CD14-positive monocyte (primary cell): ENCODE measurements at regions not wholly inside any gene's neighbourhood (a gene's known extent, or its start where the extent isn't known, plus 50 kb on each side); places are given as distances from the start of the nearest gene placed in this dataset.
A peak's percentile ranks its signal among the peaks of the same experiment; 100 is the strongest.

Source experiments
- DNase-seq, 3 donors: peaks; one replicate each; pipeline ENCODE4 v3.0.0-alpha.2; 2011 to 2022
- H2AFZ ChIP-seq: 2 replicates; pipeline ENCODE4 v1.6.0; 2012; ENCODE audit warnings: mild to moderate bottlenecking, low read depth, low read length, inconsistent platforms; ENCODE audit not compliant: insufficient read depth, poor library complexity, severe bottlenecking
- H3K27ac ChIP-seq, 2 donors: 1 replicate in 1 of 2; 2 replicates in 1 of 2; pipeline ENCODE4 v1.5.1; 2012 to 2013; ENCODE audit warnings: low read length in 2 of 2, control low read depth in 1 of 2, inconsistent platforms in 1 of 2, low read depth in 1 of 2, mild to moderate bottlenecking in 1 of 2
- H3K27me3 ChIP-seq, 2 donors: one replicate each; pipeline versions ENCODE4 v1.6.0 to v1.6.1; 2011 to 2013; ENCODE audit warnings: low read length in 2 of 2; ENCODE audit not compliant: control insufficient read depth in 2 of 2, insufficient read depth in 2 of 2
- H3K36me3 ChIP-seq, 2 donors: replicated peaks in 1 of 2; 1 replicate in 1 of 2; 2 replicates in 1 of 2; pipeline versions ENCODE4 v1.5.1 to v1.6.1; 2012 to 2013; ENCODE audit warnings: low read length in 2 of 2, control low read depth in 1 of 2, inconsistent platforms in 1 of 2, mild to moderate bottlenecking in 1 of 2; ENCODE audit not compliant: insufficient read depth in 2 of 2, control insufficient read depth in 1 of 2
- H3K4me1 ChIP-seq, 2 donors: 1 replicate in 1 of 2; 2 replicates in 1 of 2; pipeline versions ENCODE4 v1.5.1 to v1.6.1; 2012 to 2013; ENCODE audit warnings: low read length in 2 of 2, control low read depth in 1 of 2, inconsistent platforms in 1 of 2, mild to moderate bottlenecking in 1 of 2, moderate library complexity in 1 of 2; ENCODE audit not compliant: insufficient read depth in 2 of 2, control insufficient read depth in 1 of 2
- H3K4me2 ChIP-seq: replicated peaks from 2 replicates; pipeline ENCODE3; 2012; ENCODE audit warnings: low read length, moderate library complexity, mild to moderate bottlenecking; ENCODE audit not compliant: poor library complexity, severe bottlenecking; ENCODE audit errors: extremely low read depth
- H3K4me3 ChIP-seq, 3 experiments: fragments of 200-600 bp in 1 of 3; sonication (generic) in 1 of 3; replicated peaks in 1 of 3; 1 replicate in 2 of 3; 2 replicates in 1 of 3; pipeline ENCODE4 v1.5.1; 2011 to 2013; ENCODE audit warnings: low read length in 3 of 3, mild to moderate bottlenecking in 3 of 3, control low read depth in 2 of 3, low read depth in 2 of 3, inconsistent platforms in 1 of 3, moderate library complexity in 1 of 3
- H3K79me2 ChIP-seq: 2 replicates; pipeline ENCODE4 v1.6.0; 2012; ENCODE audit warnings: mild to moderate bottlenecking, control low read depth, inconsistent platforms, low read length, moderate library complexity; ENCODE audit not compliant: insufficient read depth
- H3K9ac ChIP-seq: 2 replicates; pipeline ENCODE4 v1.6.0; 2017; ENCODE audit warnings: low read length, mild to moderate bottlenecking; ENCODE audit not compliant: insufficient read depth, poor library complexity, severe bottlenecking
- H3K9me3 ChIP-seq, 2 donors: replicated peaks in 1 of 2; 1 replicate in 1 of 2; 2 replicates in 1 of 2; pipeline versions ENCODE4 v1.5.1 to v1.6.1; 2012 to 2013; ENCODE audit warnings: low read length in 2 of 2, control low read depth in 1 of 2; ENCODE audit not compliant: control insufficient read depth in 1 of 2, insufficient read depth in 1 of 2
- H4K20me1 ChIP-seq: 2 replicates; pipeline ENCODE4 v1.6.0; 2012; ENCODE audit warnings: mild to moderate bottlenecking, low read length, control low read depth, moderate library complexity; ENCODE audit not compliant: insufficient read depth
- H3K27ac Mint-ChIP-seq, 7 donors: one replicate each; pipeline ENCODE4 v1.8.0; 2020; ENCODE audit warnings: mild to moderate bottlenecking in 7 of 7, mixed read lengths in 7 of 7, moderate library complexity in 6 of 7, inconsistent platforms in 2 of 7
- H3K27me3 Mint-ChIP-seq, 3 donors: one replicate each; pipeline ENCODE4 v1.8.0; 2021 to 2022; ENCODE audit warnings: low read depth in 3 of 3, mild to moderate bottlenecking in 3 of 3, mixed read lengths in 3 of 3, moderate library complexity in 3 of 3, inconsistent platforms in 1 of 3
- H3K36me3 Mint-ChIP-seq, 2 donors: one replicate each; pipeline ENCODE4 v1.8.0; 2020; ENCODE audit warnings: mixed read lengths in 2 of 2, inconsistent platforms in 1 of 2, mild to moderate bottlenecking in 1 of 2
- H3K4me1 Mint-ChIP-seq: one replicate; pipeline ENCODE4 v1.8.0; 2020; ENCODE audit warnings: mild to moderate bottlenecking, mixed read lengths
- H3K4me3 Mint-ChIP-seq, 2 donors: one replicate each; pipeline ENCODE4 v1.8.0; 2020; ENCODE audit warnings: mild to moderate bottlenecking in 2 of 2, mixed read lengths in 2 of 2, moderate library complexity in 1 of 2
- H3K9me3 Mint-ChIP-seq, 7 donors: one replicate each; pipeline ENCODE4 v1.8.0; 2020 to 2022; ENCODE audit warnings: mixed read lengths in 7 of 7, mild to moderate bottlenecking in 6 of 7, moderate library complexity in 6 of 7, inconsistent platforms in 2 of 7
- CTCF ChIP-seq: fragments of 200-600 bp; IDR thresholded peaks from one replicate; pipeline ENCODE4 v1.8.0; 2022; ENCODE audit warnings: antibody characterized with exemption, mild to moderate bottlenecking
- WGBS: methylation state at CpG from one replicate; pipeline ENCODE4 v1.1.5; 2013; ENCODE audit warnings: missing lambda C conversion rate; ENCODE audit not compliant: insufficient coverage; 5-methylcytosine and 5-hydroxymethylcytosine counted together
- intact Hi-C, 2 donors: fragments of 100-400 bp; cut with micrococcal nuclease; formaldehyde crosslinking; loops; one replicate each; pipeline versions ENCODE4 v1.15.0 to v1.15.1; 2023

- Mint-ChIP-seq H3K27me3 (no peaks in the 10 kb centered on the region), H3K27ac (peak overlapping the region in 6 of 7 donors; percentile 2 to 66 (median 36)), H3K36me3 (peaks cover 83 to 84% of the 10 kb centered on the region in 2 donors), H3K4me1 (peaks cover 12% of the 10 kb centered on the region), H3K9me3 (no peaks in the 10 kb centered on the region), H3K4me3 (no peak overlapping the region)
- Histone ChIP-seq H4K20me1 (peaks cover 18% of the 10 kb centered on the region), H3K9me3 (no peaks in the 10 kb centered on the region), H3K79me2 (no peaks in the 10 kb centered on the region), H3K4me1 (peaks cover 0 to 5% of the 10 kb centered on the region in 2 donors), H3K36me3 (peaks cover 69 to 94% of the 10 kb centered on the region in 2 donors), H3K27ac (peak overlapping the region in 1 of 2 donors; percentile 52), H3K9ac (no peak overlapping the region), H3K4me2 (no peak overlapping the region), H3K27me3 (no peaks in the 10 kb centered on the region), H3K4me3 (no peak overlapping the region), H2AFZ (no peak overlapping the region)
- intact Hi-C loops = no loop called here
- peak; percentile 3 to 24 (median 22) for DNase-seq
- TF ChIP-seq CTCF = no peak
- no CpG with 5 or more reads among the region's 7 CpGs for WGBS
Measured at GRCh38 chr14:71725922-71726579, 206.2 kb upstream of the RGS6 start.

GRCh38 chr14:71726580-71727021 is 205.6 kb upstream of the RGS6 start:
- peaks cover 0 to 5% of the 10 kb centered on the region in 2 donors for H3K4me1 ChIP-seq
- H2AFZ ChIP-seq = no peak overlapping the region
- Mint-ChIP-seq H3K27me3 (no peaks in the 10 kb centered on the region), H3K27ac (peak overlapping the region in 1 of 7 donors; percentile 33), H3K4me1 (peaks cover 12% of the 10 kb centered on the region), H3K4me3 (no peak overlapping the region), H3K36me3 (peaks cover 86 to 88% of the 10 kb centered on the region in 2 donors), H3K9me3 (no peaks in the 10 kb centered on the region)
- peaks cover 73 to 94% of the 10 kb centered on the region in 2 donors for H3K36me3 ChIP-seq
- H3K9me3 ChIP-seq = no peaks in the 10 kb centered on the region
- H3K4me3 ChIP-seq = no peak overlapping the region
- H3K4me2 ChIP-seq = no peak overlapping the region
- H3K79me2 ChIP-seq = no peaks in the 10 kb centered on the region
- no peak overlapping the region for H3K27ac ChIP-seq
- H3K9ac ChIP-seq = no peak overlapping the region
- DNase-seq = no peak
- no peak for TF ChIP-seq CTCF
- intact Hi-C loops = no loop called here
- H3K27me3 ChIP-seq = no peaks in the 10 kb centered on the region
- H4K20me1 ChIP-seq = peaks cover 13% of the 10 kb centered on the region
- 100% methylated on average over 1 of the region's 3 CpGs for WGBS
